A673 (cell line): ENCODE measurements at regions not wholly inside any gene's neighbourhood (a gene's known extent, or its start where the extent isn't known, plus 50 kb on each side); places are given as distances from the start of the nearest gene placed in this dataset.

ENCODE experiments used
- EZH2 ChIP-seq: fragments of 200-600 bp; sonication (generic); IDR thresholded peaks from 2 replicates; pipeline ENCODE4 v1.6.1; 2017; ENCODE audit warnings: borderline replicate concordance, low read depth, mild to moderate bottlenecking, mixed read lengths, antibody characterized with exemption, low read length; ENCODE audit not compliant: poor library complexity, severe bottlenecking
- TF ChIP-seq, protein P1 (sequence below): fragments of 300-800, 200-600 bp; sonication (generic); conservative IDR thresholded peaks from 2 replicates; pipeline ENCODE4 v1.5.1; 2017; ENCODE audit warnings: low read depth, mild to moderate bottlenecking, antibody characterized with exemption, low read length, moderate library complexity, mixed read lengths

DNA sequence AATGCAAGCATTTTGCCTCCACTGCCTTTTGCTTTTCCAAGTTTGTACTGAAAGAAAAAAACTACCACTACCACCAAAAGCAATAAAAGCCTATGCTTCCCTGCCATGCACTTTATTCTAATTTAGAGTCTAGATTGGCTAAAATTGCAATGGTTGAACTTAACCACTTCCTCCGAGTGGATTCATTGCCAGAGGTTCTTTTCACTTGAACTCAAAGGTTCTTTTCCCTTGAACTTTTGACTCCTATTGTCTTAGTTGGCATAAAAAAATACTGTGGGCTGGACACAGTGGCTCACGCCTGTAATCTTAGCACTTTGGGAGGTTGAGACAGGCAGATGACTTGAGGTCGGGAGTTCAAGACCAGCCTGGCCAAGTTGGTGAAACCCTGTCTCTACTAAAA is 319.8 kb upstream of the GOT2 start:
- TF ChIP-seq, protein P1, sequence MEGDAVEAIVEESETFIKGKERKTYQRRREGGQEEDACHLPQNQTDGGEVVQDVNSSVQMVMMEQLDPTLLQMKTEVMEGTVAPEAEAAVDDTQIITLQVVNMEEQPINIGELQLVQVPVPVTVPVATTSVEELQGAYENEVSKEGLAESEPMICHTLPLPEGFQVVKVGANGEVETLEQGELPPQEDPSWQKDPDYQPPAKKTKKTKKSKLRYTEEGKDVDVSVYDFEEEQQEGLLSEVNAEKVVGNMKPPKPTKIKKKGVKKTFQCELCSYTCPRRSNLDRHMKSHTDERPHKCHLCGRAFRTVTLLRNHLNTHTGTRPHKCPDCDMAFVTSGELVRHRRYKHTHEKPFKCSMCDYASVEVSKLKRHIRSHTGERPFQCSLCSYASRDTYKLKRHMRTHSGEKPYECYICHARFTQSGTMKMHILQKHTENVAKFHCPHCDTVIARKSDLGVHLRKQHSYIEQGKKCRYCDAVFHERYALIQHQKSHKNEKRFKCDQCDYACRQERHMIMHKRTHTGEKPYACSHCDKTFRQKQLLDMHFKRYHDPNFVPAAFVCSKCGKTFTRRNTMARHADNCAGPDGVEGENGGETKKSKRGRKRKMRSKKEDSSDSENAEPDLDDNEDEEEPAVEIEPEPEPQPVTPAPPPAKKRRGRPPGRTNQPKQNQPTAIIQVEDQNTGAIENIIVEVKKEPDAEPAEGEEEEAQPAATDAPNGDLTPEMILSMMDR = no peak
- TF ChIP-seq EZH2 = no peak
